ENCODE measurements at regions not wholly inside any gene's neighbourhood (a gene's known extent, or its start where the extent isn't known, plus 50 kb on each side); places are given as distances from the start of the nearest gene placed in this dataset.

GRCh38 chr5:77908787-77909186 is 132.6 kb upstream of the TBCA start:
- no peak for ATAC-seq
- TF ChIP-seq ZFP30 (CRISPR knock-in tag; IDR thresholded peaks at IDR 0.05) = no peak
- TF ChIP-seq ISL1 (CRISPR knock-in tag; IDR thresholded peaks at IDR 0.05) = no peak
- no peak for TF ChIP-seq ZFP3 (CRISPR knock-in tag; IDR thresholded peaks at IDR 0.05)
- TF ChIP-seq PATZ1 (CRISPR knock-in tag; IDR thresholded peaks at IDR 0.05; ENCODE audit: borderline replicate concordance) = no peak
- TF ChIP-seq CREB5 (CRISPR knock-in tag; IDR thresholded peaks at IDR 0.05; ENCODE audit: low read depth) = no peak
- no peak for TF ChIP-seq TCF4 (CRISPR knock-in tag; IDR thresholded peaks at IDR 0.05; ENCODE audit: borderline replicate concordance)
- TF ChIP-seq ZNF565 (CRISPR knock-in tag; conservative IDR thresholded peaks at IDR 0.05; ENCODE audit: low read depth) = no peak
- TF ChIP-seq POU6F1 (CRISPR knock-in tag; IDR thresholded peaks at IDR 0.05; ENCODE audit: borderline replicate concordance, low read depth) = no peak
- no peak for TF ChIP-seq ZNF70 (CRISPR knock-in tag; IDR thresholded peaks at IDR 0.05)
- TF ChIP-seq RARB (CRISPR knock-in tag; IDR thresholded peaks at IDR 0.05) = no peak
- TF ChIP-seq CSRNP3 (CRISPR knock-in tag; IDR thresholded peaks at IDR 0.05) = no peak
- TF ChIP-seq TOX (CRISPR knock-in tag; IDR thresholded peaks at IDR 0.05; ENCODE audit: borderline replicate concordance) = no peak
- no peak for TF ChIP-seq ESRRG (CRISPR knock-in tag; IDR thresholded peaks at IDR 0.05)
- TF ChIP-seq GLIS3 (CRISPR knock-in tag; IDR thresholded peaks at IDR 0.05) = no peak
- TF ChIP-seq PPARA (CRISPR knock-in tag; IDR thresholded peaks at IDR 0.05; ENCODE audit: borderline replicate concordance) = no peak
- no peak for TF ChIP-seq BACH2 (CRISPR knock-in tag; IDR thresholded peaks at IDR 0.05; ENCODE audit: borderline replicate concordance)
- no peak for TF ChIP-seq CSDC2 (CRISPR knock-in tag; IDR thresholded peaks at IDR 0.05)

- ATAC-seq = no peak
- TF ChIP-seq POU6F1 (CRISPR knock-in tag; IDR thresholded peaks at IDR 0.05; ENCODE audit: borderline replicate concordance, low read depth) (no peak), TSHZ2 (CRISPR knock-in tag; IDR thresholded peaks at IDR 0.05) (no peak)
Observed at GRCh38 chr5:77907786-77908185, 131.6 kb upstream of the TBCA start.

- no peak for TF ChIP-seq ARNTL (CRISPR knock-in tag; IDR thresholded peaks at IDR 0.05; ENCODE audit: borderline replicate concordance, low read depth)
- ATAC-seq = no peak
Observed at GRCh38 chr5:77906806-77907205, 130.7 kb upstream of the TBCA start.
